BE2C (cell line): ENCODE measurements at regions not wholly inside any gene's neighbourhood (a gene's known extent, or its start where the extent isn't known, plus 50 kb on each side); places are given as distances from the start of the nearest gene placed in this dataset.

ENCODE experiments used
- DNase-seq: peaks from one replicate; pipeline ENCODE4 v3.0.0-alpha.2; 2020
- H3K27me3 ChIP-seq: fragments of 250-450 bp; sonication (Bioruptor Pico); 2 replicates; pipeline ENCODE4 v1.5.1; 2020; ENCODE audit warnings: mild to moderate bottlenecking
- H3K36me3 ChIP-seq: fragments of 250-450 bp; sonication (Bioruptor Pico); 2 replicates; pipeline ENCODE4 v1.5.1; 2020; ENCODE audit warnings: mild to moderate bottlenecking
- H3K4me1 ChIP-seq: fragments of 250-450 bp; sonication (Bioruptor Pico); 2 replicates; pipeline ENCODE4 v1.5.1; 2020
- H3K4me3 ChIP-seq: 2 replicates; pipeline ENCODE4 v1.5.1; 2011; ENCODE audit warnings: low read depth, low read length
- H3K9me3 ChIP-seq: fragments of 250-450 bp; sonication (Bioruptor Pico); 2 replicates; pipeline ENCODE4 v1.5.1; 2020
- CTCF ChIP-seq: IDR thresholded peaks from 2 replicates; pipeline ENCODE4 v1.5.1; 2012; ENCODE audit warnings: mild to moderate bottlenecking, low read depth, low read length

GRCh38 chr5:106875591-106876297 lies 795.0 kb downstream of the EFNA5 start:
- Histone ChIP-seq H3K36me3 (no peaks in the 10 kb centered on the region), H3K4me3 (no peak overlapping the region), H3K27me3 (no peaks in the 10 kb centered on the region), H3K4me1 (no peaks in the 10 kb centered on the region), H3K9me3 (no peaks in the 10 kb centered on the region)
- peak; percentile 86 for TF ChIP-seq CTCF
- peak; percentile 72 for DNase-seq

- no peak for DNase-seq
- no peak for TF ChIP-seq CTCF
These were observed 795.8 kb downstream of the EFNA5 start for GRCh38 chr5:106874974-106875373.

GRCh38 chr5:106874531-106874930 lies 796.2 kb downstream of the EFNA5 start:
- Histone ChIP-seq H3K4me3 (no peak overlapping the region), H3K36me3 (no peaks in the 10 kb centered on the region), H3K27me3 (no peaks in the 10 kb centered on the region), H3K4me1 (no peaks in the 10 kb centered on the region), H3K9me3 (no peaks in the 10 kb centered on the region)
- TF ChIP-seq CTCF: no peak
- DNase-seq: no peak

More at GRCh38 chr5:106874974-106875373, 795.8 kb downstream of the EFNA5 start:
- no peak overlapping the region for H3K4me3 ChIP-seq
- no peaks in the 10 kb centered on the region for H3K36me3 ChIP-seq
- no peaks in the 10 kb centered on the region for H3K4me1 ChIP-seq
- no peaks in the 10 kb centered on the region for H3K9me3 ChIP-seq
- H3K27me3 ChIP-seq: no peaks in the 10 kb centered on the region

- no peaks in the 10 kb centered on the region for H3K36me3 ChIP-seq
- H3K4me3 ChIP-seq: no peak overlapping the region
- no peaks in the 10 kb centered on the region for H3K27me3 ChIP-seq
- no peaks in the 10 kb centered on the region for H3K4me1 ChIP-seq
- no peaks in the 10 kb centered on the region for H3K9me3 ChIP-seq
- no peak for DNase-seq
- no peak for TF ChIP-seq CTCF
These were observed 797.2 kb downstream of the EFNA5 start for GRCh38 chr5:106873568-106873967.

- H3K9me3 ChIP-seq: no peaks in the 10 kb centered on the region
- no peak for TF ChIP-seq CTCF
- H3K27me3 ChIP-seq: no peaks in the 10 kb centered on the region
- no peaks in the 10 kb centered on the region; the same call in 1 of the 2 replicates for H3K4me1 ChIP-seq
- H3K4me3 ChIP-seq: no peak overlapping the region
- DNase-seq: no peak
- no peaks in the 10 kb centered on the region for H3K36me3 ChIP-seq
These were observed 805.5 kb downstream of the EFNA5 start for GRCh38 chr5:106865279-106865678.

- H3K9me3 ChIP-seq: no peaks in the 10 kb centered on the region
- H3K4me1 ChIP-seq: no peaks in the 10 kb centered on the region; the same call in 1 of the 2 replicates
- no peak for DNase-seq
- no peaks in the 10 kb centered on the region for H3K27me3 ChIP-seq
- no peak overlapping the region for H3K4me3 ChIP-seq
- no peak for TF ChIP-seq CTCF
- no peaks in the 10 kb centered on the region for H3K36me3 ChIP-seq
These were observed 808.1 kb downstream of the EFNA5 start for GRCh38 chr5:106862450-106863193.
